NCI-H524 treated with DMSO at 0.1 percent for 48 hours (cell line): ENCODE measurements at regions not wholly inside any gene's neighbourhood (a gene's known extent, or its start where the extent isn't known, plus 50 kb on each side); places are given as distances from the start of the nearest gene placed in this dataset.

Experiments
- DNase-seq: peaks from one replicate; lab custom pipeline; 2025; lab: John Stamatoyannopoulos, UW

- DNase-seq: peak; percentile 57
Measured at GRCh38 chr12:75725521-75726111, 214.2 kb upstream of the KRR1 start.

GRCh38 chr12:75724928-75725312 lies 213.5 kb upstream of the KRR1 start:
- peak; percentile 69 for DNase-seq

- no peak for DNase-seq
Measured at GRCh38 chr12:75724307-75724927, 213.0 kb upstream of the KRR1 start.

GRCh38 chr12:75722714-75723200 lies 211.3 kb upstream of the KRR1 start:
- no peak for DNase-seq

GRCh38 chr12:75721796-75722195 lies 210.4 kb upstream of the KRR1 start:
- no peak for DNase-seq

GRCh38 chr12:75720812-75721641 lies 209.6 kb upstream of the KRR1 start:
- DNase-seq: no peak

- DNase-seq: peak; percentile 2
Measured at GRCh38 chr12:75717902-75718301, 206.5 kb upstream of the KRR1 start.

GRCh38 chr12:75716291-75717025 lies 205.0 kb upstream of the KRR1 start:
- no peak for DNase-seq

- no peak for DNase-seq
Measured at GRCh38 chr12:75715682-75716081, 204.3 kb upstream of the KRR1 start.

- no peak for DNase-seq
Measured at GRCh38 chr12:75715323-75715644, 203.9 kb upstream of the KRR1 start.

- DNase-seq: no peak
Measured at GRCh38 chr12:75714462-75715322, 203.3 kb upstream of the KRR1 start.

GRCh38 chr12:75713434-75713833 lies 202.0 kb upstream of the KRR1 start:
- DNase-seq: no peak

- no peak for DNase-seq
Measured at GRCh38 chr12:75712223-75712622, 200.8 kb upstream of the KRR1 start.

- DNase-seq: no peak
Measured at GRCh38 chr12:75711271-75711670, 199.9 kb upstream of the KRR1 start.

GRCh38 chr12:75710361-75711069 lies 199.1 kb upstream of the KRR1 start:
- no peak for DNase-seq

GRCh38 chr12:75709503-75709902 lies 198.1 kb upstream of the KRR1 start:
- no peak for DNase-seq

- DNase-seq: no peak
Measured at GRCh38 chr12:75708802-75709201, 197.4 kb upstream of the KRR1 start.

- no peak for DNase-seq
Measured at GRCh38 chr12:75707983-75708382, 196.6 kb upstream of the KRR1 start.

- no peak for DNase-seq
Measured at GRCh38 chr12:75706786-75707605, 195.6 kb upstream of the KRR1 start.
